ENCODE measurements at regions not wholly inside any gene's neighbourhood (a gene's known extent, or its start where the extent isn't known, plus 50 kb on each side); places are given as distances from the start of the nearest gene placed in this dataset.

DNA sequence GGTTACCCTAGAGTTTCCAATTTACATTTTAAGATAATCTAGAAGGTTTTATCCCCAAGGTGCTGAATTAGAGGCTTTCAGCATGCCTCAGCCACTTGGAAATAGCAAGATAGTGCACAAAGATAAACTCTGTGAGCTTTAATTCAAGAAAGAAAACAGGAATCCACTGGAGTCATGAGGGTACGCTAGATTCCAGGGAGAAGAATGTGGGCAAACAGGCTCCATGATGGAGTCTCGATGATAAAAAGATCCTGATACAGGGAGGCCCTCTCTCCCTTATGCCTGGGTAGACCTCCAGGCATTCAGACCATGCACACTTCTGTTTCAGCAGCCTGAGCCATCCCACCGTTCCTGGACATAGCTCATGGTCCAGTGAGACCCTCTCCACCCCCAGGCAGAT is 344.6 kb upstream of the LCORL start (continued):
- TF ChIP-seq, protein P1, sequence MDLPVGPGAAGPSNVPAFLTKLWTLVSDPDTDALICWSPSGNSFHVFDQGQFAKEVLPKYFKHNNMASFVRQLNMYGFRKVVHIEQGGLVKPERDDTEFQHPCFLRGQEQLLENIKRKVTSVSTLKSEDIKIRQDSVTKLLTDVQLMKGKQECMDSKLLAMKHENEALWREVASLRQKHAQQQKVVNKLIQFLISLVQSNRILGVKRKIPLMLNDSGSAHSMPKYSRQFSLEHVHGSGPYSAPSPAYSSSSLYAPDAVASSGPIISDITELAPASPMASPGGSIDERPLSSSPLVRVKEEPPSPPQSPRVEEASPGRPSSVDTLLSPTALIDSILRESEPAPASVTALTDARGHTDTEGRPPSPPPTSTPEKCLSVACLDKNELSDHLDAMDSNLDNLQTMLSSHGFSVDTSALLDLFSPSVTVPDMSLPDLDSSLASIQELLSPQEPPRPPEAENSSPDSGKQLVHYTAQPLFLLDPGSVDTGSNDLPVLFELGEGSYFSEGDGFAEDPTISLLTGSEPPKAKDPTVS (IDR thresholded peaks at IDR 0.05; ENCODE audit: low read depth, low read length), result no peak
- TF ChIP-seq PAX5 (IDR thresholded peaks at IDR 0.05; ENCODE audit: borderline replicate concordance, low read depth, low read length) (no peak), MTA3 (IDR thresholded peaks at IDR 0.05; ENCODE audit: borderline replicate concordance, low read length) (no peak), HDAC6 (IDR thresholded peaks at IDR 0.05; ENCODE audit: unreplicated experiment) (no peak), JUNB (IDR thresholded peaks at IDR 0.05) (no peak), SUPT20H (IDR thresholded peaks at IDR 0.05; ENCODE audit: borderline replicate concordance, control insufficient read depth, low read depth, low read length) (no peak), SMC3 (IDR thresholded peaks at IDR 0.05; ENCODE audit: borderline replicate concordance, low read length) (no peak), GATAD2B (conservative IDR thresholded peaks at IDR 0.05; ENCODE audit: low read depth) (no peak)
- TF ChIP-seq, protein P2, sequence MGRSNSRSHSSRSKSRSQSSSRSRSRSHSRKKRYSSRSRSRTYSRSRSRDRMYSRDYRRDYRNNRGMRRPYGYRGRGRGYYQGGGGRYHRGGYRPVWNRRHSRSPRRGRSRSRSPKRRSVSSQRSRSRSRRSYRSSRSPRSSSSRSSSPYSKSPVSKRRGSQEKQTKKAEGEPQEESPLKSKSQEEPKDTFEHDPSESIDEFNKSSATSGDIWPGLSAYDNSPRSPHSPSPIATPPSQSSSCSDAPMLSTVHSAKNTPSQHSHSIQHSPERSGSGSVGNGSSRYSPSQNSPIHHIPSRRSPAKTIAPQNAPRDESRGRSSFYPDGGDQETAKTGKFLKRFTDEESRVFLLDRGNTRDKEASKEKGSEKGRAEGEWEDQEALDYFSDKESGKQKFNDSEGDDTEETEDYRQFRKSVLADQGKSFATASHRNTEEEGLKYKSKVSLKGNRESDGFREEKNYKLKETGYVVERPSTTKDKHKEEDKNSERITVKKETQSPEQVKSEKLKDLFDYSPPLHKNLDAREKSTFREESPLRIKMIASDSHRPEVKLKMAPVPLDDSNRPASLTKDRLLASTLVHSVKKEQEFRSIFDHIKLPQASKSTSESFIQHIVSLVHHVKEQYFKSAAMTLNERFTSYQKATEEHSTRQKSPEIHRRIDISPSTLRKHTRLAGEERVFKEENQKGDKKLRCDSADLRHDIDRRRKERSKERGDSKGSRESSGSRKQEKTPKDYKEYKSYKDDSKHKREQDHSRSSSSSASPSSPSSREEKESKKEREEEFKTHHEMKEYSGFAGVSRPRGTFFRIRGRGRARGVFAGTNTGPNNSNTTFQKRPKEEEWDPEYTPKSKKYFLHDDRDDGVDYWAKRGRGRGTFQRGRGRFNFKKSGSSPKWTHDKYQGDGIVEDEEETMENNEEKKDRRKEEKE (IDR thresholded peaks at IDR 0.05), result no peak

DNA sequence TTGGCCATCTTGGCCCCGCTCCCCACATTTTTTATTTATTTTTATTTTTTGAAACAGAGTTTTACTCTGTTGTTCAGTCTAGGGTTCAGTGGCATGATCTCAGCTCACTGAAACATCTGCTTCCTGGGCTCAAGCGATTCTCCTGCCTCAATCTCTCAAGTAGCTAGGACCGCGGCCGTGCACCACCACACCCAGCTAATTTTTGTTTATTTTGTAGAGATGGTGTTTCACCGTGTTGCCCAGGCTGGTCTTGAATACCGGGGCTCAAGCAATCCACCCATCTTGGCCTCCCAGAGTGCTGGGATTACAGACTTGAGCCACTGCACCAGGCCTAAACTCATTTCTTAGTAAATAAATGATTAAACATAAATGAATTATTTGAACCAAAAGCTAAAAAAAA is 322.0 kb upstream of the LCORL start:
- CTCF ChIA-PET, result no interaction called here
- H3K9me3 ChIP-seq (replicated peaks; ENCODE audit: control insufficient read depth, insufficient read depth, low read length), result no peaks in the 10 kb centered on the region
- H4K20me1 ChIP-seq (ENCODE audit: control insufficient read depth, insufficient read depth), result no peaks in the 10 kb centered on the region
- BruUV-seq (replicated peaks), result no TSS peak
- 44% methylated on average over 7 of the region's 7 CpGs for WGBS (ENCODE audit: insufficient coverage, insufficient replicate concordance, low lambda C conversion rate, missing lambda C conversion rate)
- SMC1A ChIA-PET (ENCODE audit: uncharacterized antibody, unreplicated experiment), result no interaction called here
- in situ Hi-C loops (cut with MboI) (no loop called here), intact Hi-C loops (cut with micrococcal nuclease; ENCODE audit: unreplicated experiment) (no loop called here)
- POLR2A ChIA-PET, result no interaction called here
- RAD21 ChIA-PET (ENCODE audit: unreplicated experiment), result interaction anchor here (0.6 kb wide), 1 partner anchor 188 kb away, joined by 3 read pairs; no protein-coding TSS in a partner anchor
- no peak overlapping the region for H3K9ac ChIP-seq (ENCODE audit: control insufficient read depth, insufficient read depth, low read length)
- no peak overlapping the region for H3K4me3 ChIP-seq
- no peaks in the 10 kb centered on the region for H3K79me2 ChIP-seq (ENCODE audit: control insufficient read depth, insufficient read depth, low read length)
- FAIRE-seq (no peak), ATAC-seq (no peak), DNase-seq (ENCODE audit: low read depth, low spot score) (no peak)
- no peak for TF ChIP-seq IRF4 (IDR thresholded peaks at IDR 0.05; ENCODE audit: low read depth, low read length)
- TF ChIP-seq ZNF217 (IDR thresholded peaks at IDR 0.05), result no peak
- no peak overlapping the region for H2AFZ ChIP-seq (ENCODE audit: control insufficient read depth, low read depth, low read length)
- no peak overlapping the region for H3K27ac ChIP-seq (ENCODE audit: control insufficient read depth, insufficient read depth)
- no peak overlapping the region for H3K4me2 ChIP-seq (ENCODE audit: control insufficient read depth, insufficient read depth)
- H3K36me3 ChIP-seq (ENCODE audit: control insufficient read depth in 2 of 2, insufficient read depth in 2 of 2, low read length in 1 of 2), result no peaks in the 10 kb centered on the region
- H3K27me3 ChIP-seq (replicated peaks in 1 of 2; ENCODE audit: control insufficient read depth in 2 of 2, insufficient read depth in 2 of 2, low read length in 1 of 2), result no peaks in the 10 kb centered on the region
- H3K4me1 ChIP-seq (ENCODE audit: control insufficient read depth, insufficient read depth, low read length), result no peaks in the 10 kb centered on the region

Data from GM12878 (cell line).